Mononuclear cell (primary cell): ENCODE measurements at regions not wholly inside any gene's neighbourhood (a gene's known extent, or its start where the extent isn't known, plus 50 kb on each side); places are given as distances from the start of the nearest gene placed in this dataset.

ENCODE experiments used
- H3K27me3 ChIP-seq: 2 replicates; pipeline ENCODE4 v1.6.0; 2011; ENCODE audit warnings: low read length, control low read depth; ENCODE audit not compliant: insufficient read depth
- H3K4me1 ChIP-seq: 2 replicates; pipeline ENCODE4 v1.5.1; 2011; ENCODE audit warnings: mild to moderate bottlenecking, low read length, control low read depth; ENCODE audit not compliant: insufficient read depth
- H3K4me3 ChIP-seq: 2 replicates; pipeline ENCODE4 v1.5.1; 2011; ENCODE audit warnings: mild to moderate bottlenecking, low read length, moderate library complexity
- H3K9me3 ChIP-seq: 2 replicates; pipeline ENCODE4 v1.5.1; 2011; ENCODE audit warnings: low read depth, mild to moderate bottlenecking, control low read depth, low read length

GRCh38 chr12:24738441-24738840 lies 210.5 kb downstream of the BCAT1 start:
- no peak overlapping the region for H3K4me3 ChIP-seq
- H3K4me1 ChIP-seq, result peaks cover 31% of the 10 kb centered on the region
- no peaks in the 10 kb centered on the region for H3K27me3 ChIP-seq
- H3K9me3 ChIP-seq, result no peaks in the 10 kb centered on the region

DNA sequence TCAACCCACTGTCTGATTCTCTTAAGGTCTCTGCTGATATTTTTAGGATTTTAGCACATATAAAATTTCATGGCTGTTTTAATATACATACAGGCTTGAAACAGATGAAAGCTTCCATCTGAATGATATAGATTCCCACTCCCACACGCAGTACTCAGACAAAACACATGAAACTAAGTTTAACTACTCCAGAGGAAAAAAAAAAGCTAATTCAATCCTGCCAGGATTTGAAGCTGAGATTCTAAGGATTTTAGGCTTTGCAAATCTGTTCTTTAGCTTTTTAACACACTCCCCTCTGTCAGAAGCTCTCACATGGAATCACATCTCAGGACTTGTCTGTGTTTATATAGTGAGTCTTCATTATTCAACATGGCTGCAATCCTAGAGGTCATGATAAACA lies 217.3 kb downstream of the BCAT1 start:
- H3K4me3 ChIP-seq, result no peak overlapping the region
- H3K27me3 ChIP-seq, result no peaks in the 10 kb centered on the region
- no peaks in the 10 kb centered on the region for H3K9me3 ChIP-seq
- H3K4me1 ChIP-seq, result no peaks in the 10 kb centered on the region

GRCh38 chr12:24730489-24730896 lies 218.4 kb downstream of the BCAT1 start:
- H3K4me3 ChIP-seq, result no peak overlapping the region
- H3K4me1 ChIP-seq, result no peaks in the 10 kb centered on the region

DNA sequence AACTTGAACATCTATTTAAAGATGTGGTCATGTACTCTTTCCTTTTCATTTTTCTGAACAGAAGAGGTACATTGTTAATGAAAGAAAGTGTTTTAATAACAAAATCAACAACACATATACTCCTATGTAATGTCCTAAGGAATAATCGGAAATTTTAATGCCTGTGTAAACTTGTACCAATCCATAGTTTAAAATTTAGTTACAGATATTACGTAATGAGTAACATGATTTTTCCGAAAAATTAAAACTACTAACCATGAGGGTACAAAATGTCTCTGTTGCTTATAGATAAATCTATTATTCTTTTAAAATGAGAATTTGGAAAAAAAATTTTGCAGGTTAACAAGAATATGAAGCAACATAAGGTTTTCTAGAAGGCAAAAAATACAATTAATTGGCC lies 220.1 kb downstream of the BCAT1 start:
- no peaks in the 10 kb centered on the region for H3K27me3 ChIP-seq
- H3K4me3 ChIP-seq, result no peak overlapping the region
- no peaks in the 10 kb centered on the region for H3K4me1 ChIP-seq
- H3K9me3 ChIP-seq, result no peaks in the 10 kb centered on the region

More at GRCh38 chr12:24730489-24730896, 218.4 kb downstream of the BCAT1 start:
- Histone ChIP-seq H3K27me3 (no peaks in the 10 kb centered on the region), H3K9me3 (no peaks in the 10 kb centered on the region)

GRCh38 chr12:24728366-24728765 lies 220.5 kb downstream of the BCAT1 start:
- H3K4me3 ChIP-seq, result no peak overlapping the region
- H3K9me3 ChIP-seq, result no peaks in the 10 kb centered on the region
- no peaks in the 10 kb centered on the region for H3K27me3 ChIP-seq
- H3K4me1 ChIP-seq, result no peaks in the 10 kb centered on the region

DNA sequence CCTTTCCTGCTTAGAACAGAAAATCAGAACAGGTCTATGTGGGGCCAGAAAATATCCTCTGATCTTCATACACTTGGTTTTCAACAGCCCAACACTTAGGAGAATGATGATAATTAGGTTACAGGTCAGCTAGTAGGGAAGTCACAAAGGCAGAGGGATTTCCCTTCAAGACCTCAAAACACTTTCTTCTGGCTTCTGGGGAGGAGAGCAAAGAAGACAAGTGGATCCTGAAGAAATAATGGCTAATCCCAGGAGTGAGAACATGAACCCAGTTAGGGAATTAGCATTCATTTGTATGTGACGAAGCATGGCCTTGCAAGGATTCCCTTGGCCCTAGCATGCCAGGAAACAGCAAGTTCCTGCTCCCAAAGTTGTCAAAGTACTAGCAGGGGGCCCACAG lies 223.3 kb downstream of the BCAT1 start:
- no peaks in the 10 kb centered on the region for H3K9me3 ChIP-seq
- no peak overlapping the region for H3K4me3 ChIP-seq

DNA sequence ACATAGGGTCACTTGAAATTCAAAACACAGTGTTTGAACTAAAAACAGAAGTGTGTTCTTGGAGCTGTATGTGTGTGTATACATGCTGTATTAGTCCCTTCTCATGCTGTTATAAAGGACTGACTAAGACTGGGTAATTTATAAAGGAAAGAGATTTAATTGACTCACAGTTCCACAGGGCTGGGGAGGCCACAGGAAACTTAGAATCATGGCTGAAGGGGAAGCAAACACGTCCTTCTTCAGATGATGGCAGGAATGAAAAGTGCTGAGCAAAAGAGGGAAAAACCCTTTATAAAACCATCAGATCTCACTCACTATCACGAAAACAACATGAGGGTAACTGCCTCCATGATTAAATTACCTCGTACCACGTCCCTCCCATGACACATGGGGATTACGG lies 224.1 kb downstream of the BCAT1 start:
- Histone ChIP-seq H3K9me3 (no peaks in the 10 kb centered on the region), H3K4me1 (no peaks in the 10 kb centered on the region), H3K27me3 (no peaks in the 10 kb centered on the region), H3K4me3 (no peak overlapping the region)

More for the DNA sequence above, 223.3 kb downstream of the BCAT1 start:
- H3K4me1 ChIP-seq, result no peaks in the 10 kb centered on the region
- H3K27me3 ChIP-seq, result no peaks in the 10 kb centered on the region

DNA sequence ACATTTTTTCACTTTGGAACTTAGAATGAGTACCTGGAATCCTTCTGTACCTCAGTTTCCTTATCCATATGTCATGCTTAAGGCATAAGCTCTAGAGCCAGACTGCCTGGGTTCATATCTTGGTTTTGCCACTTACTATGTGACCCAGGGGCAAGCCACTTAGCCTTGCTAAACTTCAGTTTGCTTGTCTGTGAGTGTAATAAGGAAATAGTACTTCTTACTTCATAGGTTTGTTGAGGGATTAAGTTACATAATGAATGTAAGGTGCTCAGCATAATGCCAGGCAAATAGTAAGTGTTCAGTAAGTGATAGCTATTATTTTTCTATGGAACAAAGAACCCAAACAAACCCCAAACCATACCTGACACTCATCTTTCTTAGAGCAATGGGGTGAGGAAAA lies 225.1 kb downstream of the BCAT1 start:
- Histone ChIP-seq H3K4me1 (peaks cover 5% of the 10 kb centered on the region), H3K4me3 (no peak overlapping the region), H3K27me3 (no peaks in the 10 kb centered on the region), H3K9me3 (no peaks in the 10 kb centered on the region)

DNA sequence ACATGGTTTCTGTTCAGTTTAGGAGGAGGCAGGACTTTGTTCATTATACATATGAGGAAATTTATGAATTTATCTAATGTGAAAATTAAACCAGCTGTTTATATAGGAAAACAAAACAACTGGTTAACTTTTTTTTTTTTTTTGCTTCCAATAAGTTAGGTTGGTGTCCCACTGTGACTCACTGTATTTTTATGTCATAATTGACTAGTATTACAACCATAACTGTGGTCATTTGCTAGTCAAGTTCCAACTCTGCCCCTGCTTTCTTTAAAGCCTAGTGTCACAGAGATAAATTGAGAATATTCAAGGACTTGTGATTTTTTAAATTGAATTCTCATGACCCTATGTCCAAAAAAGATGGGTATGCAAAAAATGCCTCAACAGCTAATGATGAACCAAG lies 227.7 kb downstream of the BCAT1 start:
- no peaks in the 10 kb centered on the region for H3K9me3 ChIP-seq
- H3K27me3 ChIP-seq, result no peaks in the 10 kb centered on the region
- peaks cover 5% of the 10 kb centered on the region for H3K4me1 ChIP-seq
- H3K4me3 ChIP-seq, result no peak overlapping the region

DNA sequence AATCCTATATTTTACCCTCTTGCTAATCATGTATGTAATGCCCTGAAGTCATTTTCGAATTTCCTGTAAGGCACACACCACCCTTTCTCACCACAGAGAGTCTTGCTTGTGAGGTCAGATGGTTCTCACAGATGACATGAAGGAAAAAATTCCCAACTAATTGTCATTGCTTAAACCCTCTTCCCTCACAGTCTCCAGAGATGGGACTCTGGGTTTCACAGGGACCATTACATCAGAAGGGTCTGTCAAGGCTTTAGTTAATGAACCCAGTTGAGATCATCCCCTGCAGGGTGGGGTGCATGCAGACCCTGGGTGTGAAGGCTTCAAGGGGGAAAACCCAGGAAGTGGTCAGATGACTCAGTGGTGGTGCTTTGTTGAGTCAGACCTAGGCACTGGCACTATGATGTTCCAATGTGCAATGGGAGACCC lies 229.6 kb downstream of the BCAT1 start:
- no peak overlapping the region for H3K4me3 ChIP-seq
- H3K27me3 ChIP-seq, result no peaks in the 10 kb centered on the region
- H3K9me3 ChIP-seq, result no peaks in the 10 kb centered on the region
- peaks cover 5% of the 10 kb centered on the region for H3K4me1 ChIP-seq

DNA sequence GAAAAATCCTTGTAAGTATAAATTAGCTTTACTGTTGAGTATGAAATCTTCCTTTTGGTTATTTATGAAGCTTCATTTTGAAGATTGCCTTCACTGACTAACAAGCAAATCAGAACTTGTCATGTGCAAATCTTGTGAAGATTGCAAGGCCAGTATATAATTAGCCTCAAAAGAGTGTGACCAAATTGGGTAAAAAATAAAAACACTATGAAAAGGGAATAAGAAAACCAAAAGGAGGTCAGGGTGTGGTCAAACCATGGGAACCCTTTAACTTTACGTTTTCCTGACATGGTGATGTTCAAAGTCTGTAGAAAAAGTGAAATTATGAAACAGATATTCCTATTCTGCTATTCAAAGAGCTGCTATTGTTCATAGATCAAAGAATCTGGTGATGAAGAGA lies 230.3 kb downstream of the BCAT1 start:
- Histone ChIP-seq H3K9me3 (no peaks in the 10 kb centered on the region), H3K27me3 (no peaks in the 10 kb centered on the region), H3K4me1 (peaks cover 5% of the 10 kb centered on the region), H3K4me3 (no peak overlapping the region)

DNA sequence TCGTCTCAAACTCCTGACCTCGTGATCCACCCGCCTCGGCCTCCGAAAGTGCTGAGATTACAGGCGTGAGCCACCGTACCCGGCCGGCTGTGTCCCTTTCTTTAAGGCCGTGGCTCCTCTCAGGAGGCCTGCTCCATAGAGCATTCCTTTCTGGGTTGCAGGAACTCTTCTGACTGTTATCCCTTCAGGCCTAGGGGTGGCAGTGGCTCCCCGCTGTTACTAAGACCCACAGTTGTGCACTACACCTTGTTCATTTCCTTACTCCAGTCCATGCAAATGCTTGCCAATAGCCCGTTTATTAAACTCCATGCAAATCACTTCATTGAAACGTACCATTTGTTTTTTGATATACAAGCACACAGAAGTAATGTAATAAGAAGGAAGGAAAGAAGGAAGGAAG lies 234.7 kb downstream of the BCAT1 start:
- Histone ChIP-seq H3K4me3 (no peak overlapping the region), H3K4me1 (peaks cover under 1% of the 10 kb centered on the region), H3K27me3 (no peaks in the 10 kb centered on the region), H3K9me3 (no peaks in the 10 kb centered on the region)

DNA sequence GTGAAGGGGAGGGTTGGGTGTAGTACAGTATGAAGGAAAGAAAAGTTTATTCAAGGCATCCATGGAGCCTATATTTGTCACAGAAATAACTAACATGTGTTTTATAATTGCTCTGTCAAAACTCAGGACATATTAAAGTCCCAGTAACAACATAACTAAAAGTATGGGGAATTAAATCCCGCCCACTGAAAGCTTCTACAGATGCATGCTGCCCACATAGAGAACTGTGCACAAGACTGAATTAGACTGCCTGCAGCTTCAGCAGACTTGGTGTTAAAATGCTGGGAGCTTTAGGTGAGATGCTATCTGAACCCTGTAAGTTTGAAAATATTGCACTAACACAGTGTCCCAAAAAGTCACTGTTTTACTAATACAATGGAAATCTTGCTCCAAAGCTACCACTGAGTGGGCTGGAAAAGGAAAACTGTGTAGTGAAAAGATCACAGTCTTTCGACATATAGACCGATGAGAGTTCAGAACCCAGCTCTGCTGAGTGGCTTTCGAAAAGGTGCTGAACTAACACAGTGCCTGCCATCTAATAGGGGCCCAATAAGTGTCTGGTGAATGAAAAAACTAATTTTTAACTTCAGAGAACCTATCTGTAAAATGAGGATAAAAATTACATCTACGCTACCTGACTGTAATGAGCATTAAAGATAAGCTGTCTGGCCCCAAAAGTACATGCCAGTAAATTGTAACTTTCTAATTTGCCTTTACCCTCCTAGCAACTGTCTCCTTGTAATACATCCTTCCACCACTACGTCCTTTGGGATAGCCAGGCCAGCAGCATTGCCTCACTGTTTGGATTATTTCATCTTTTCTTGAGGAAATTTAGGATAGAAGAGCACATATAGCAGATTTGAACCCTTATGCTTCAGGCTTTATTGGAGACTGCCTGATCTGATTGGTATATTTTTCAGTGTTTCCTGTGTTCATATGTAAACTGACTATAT lies 237.6 kb downstream of the BCAT1 start:
- no peaks in the 10 kb centered on the region for H3K27me3 ChIP-seq
- H3K4me1 ChIP-seq, result no peaks in the 10 kb centered on the region
- H3K9me3 ChIP-seq, result no peaks in the 10 kb centered on the region

DNA sequence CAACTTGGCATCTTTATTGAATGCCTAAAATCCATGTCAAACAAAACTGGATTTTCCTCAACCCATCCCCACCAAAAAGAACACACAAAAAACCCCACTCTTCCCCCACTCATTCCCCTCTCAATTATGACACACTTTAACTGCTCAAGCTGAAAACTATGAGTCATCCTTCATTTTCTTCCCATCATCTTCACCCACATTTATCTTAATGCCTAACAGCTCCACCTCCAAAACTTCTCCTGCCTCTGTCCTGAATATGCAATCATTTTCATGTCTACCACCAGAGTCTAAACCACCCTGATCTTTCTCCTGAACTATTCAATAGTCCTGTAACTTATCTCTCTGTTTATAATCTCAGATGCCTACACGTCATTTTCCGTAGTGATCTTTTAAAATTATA lies 239.7 kb downstream of the BCAT1 start:
- no peaks in the 10 kb centered on the region for H3K9me3 ChIP-seq
- no peak overlapping the region for H3K4me3 ChIP-seq
- H3K4me1 ChIP-seq, result peaks cover 12% of the 10 kb centered on the region
- no peaks in the 10 kb centered on the region for H3K27me3 ChIP-seq

More for the DNA sequence above, 237.6 kb downstream of the BCAT1 start:
- H3K4me3 ChIP-seq, result no peak overlapping the region

- Histone ChIP-seq H3K4me3 (no peak overlapping the region), H3K27me3 (no peaks in the 10 kb centered on the region), H3K4me1 (peaks cover 12% of the 10 kb centered on the region), H3K9me3 (no peaks in the 10 kb centered on the region)
Observed at GRCh38 chr12:24708718-24709117, 240.2 kb downstream of the BCAT1 start.

DNA sequence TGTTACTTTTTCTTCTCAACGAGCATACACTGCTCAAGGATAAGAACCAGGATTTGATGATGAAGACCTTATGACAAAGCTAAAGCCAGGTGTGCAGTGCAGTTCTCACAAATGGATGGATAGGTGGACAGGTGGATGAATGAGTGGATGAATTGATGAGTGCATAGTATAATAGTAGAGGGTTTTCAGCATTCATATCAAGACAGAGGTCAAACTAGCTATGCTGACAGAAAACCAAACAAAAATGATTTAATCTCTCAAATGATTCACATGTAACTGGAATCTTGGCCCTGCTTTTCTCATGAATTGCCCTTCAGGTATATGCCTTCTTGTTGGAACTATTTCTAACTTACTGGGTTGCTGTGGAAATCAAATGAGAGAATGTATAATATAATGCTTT lies 240.9 kb downstream of the BCAT1 start:
- Histone ChIP-seq H3K4me1 (peaks cover 12% of the 10 kb centered on the region), H3K4me3 (no peak overlapping the region), H3K9me3 (no peaks in the 10 kb centered on the region), H3K27me3 (no peaks in the 10 kb centered on the region)
